ENCODE measurements at regions not wholly inside any gene's neighbourhood (a gene's known extent, or its start where the extent isn't known, plus 50 kb on each side); places are given as distances from the start of the nearest gene placed in this dataset.

DNA sequence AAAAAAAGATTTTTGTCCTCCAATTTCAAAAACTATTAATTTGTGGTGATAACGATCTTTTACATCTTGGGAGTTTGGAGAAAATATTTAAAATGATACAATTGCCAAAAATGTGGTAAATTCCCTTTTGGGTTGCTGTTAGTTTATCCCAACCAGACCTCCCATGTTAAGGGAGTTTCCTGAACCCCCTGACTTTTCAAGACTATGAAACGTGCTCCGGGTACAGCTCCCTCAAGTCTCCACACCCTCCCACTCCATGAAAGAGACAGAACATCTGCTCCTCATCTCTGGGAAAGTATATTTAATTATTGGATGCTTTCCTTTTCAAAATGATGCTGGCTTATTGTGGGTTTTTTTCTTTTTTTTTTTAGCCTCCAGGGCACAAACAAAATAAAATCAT lies 534.6 kb upstream of the NRP1 start:
- TF ChIP-seq, protein P1, sequence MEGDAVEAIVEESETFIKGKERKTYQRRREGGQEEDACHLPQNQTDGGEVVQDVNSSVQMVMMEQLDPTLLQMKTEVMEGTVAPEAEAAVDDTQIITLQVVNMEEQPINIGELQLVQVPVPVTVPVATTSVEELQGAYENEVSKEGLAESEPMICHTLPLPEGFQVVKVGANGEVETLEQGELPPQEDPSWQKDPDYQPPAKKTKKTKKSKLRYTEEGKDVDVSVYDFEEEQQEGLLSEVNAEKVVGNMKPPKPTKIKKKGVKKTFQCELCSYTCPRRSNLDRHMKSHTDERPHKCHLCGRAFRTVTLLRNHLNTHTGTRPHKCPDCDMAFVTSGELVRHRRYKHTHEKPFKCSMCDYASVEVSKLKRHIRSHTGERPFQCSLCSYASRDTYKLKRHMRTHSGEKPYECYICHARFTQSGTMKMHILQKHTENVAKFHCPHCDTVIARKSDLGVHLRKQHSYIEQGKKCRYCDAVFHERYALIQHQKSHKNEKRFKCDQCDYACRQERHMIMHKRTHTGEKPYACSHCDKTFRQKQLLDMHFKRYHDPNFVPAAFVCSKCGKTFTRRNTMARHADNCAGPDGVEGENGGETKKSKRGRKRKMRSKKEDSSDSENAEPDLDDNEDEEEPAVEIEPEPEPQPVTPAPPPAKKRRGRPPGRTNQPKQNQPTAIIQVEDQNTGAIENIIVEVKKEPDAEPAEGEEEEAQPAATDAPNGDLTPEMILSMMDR (IDR thresholded peaks at IDR 0.05), result no peak
- TF ChIP-seq POLR2A (IDR thresholded peaks at IDR 0.05), result no peak
